Naive thymus-derived CD8-positive, alpha-beta T cell (primary cell): ENCODE measurements at regions not wholly inside any gene's neighbourhood (a gene's known extent, or its start where the extent isn't known, plus 50 kb on each side); places are given as distances from the start of the nearest gene placed in this dataset.

ENCODE experiments used
- ATAC-seq, 2 donors: fragments of 150-1000 bp; cut with Tn5 transposase in 1 of 2; sonication (Bioruptor Pico), chemical (Tn5 transposase) in 1 of 2; 1 replicate in 1 of 2; 2 replicates in 1 of 2; pipeline ENCODE4 v1.10.0; 2021; ENCODE audit warnings: mild to moderate bottlenecking in 2 of 2, moderate library complexity in 2 of 2
- POLR2A ChIA-PET: fragments of 350-600 bp; sonication (Branson Sonifier 250); formaldehyde crosslinking; loops from one replicate; lab custom pipeline; 2021; ENCODE audit warnings: antibody characterized with exemption; lab: Charles Lee
- DNase-seq, 10 donors: peaks; one replicate each; pipeline versions ENCODE4 v3.0.0 to v3.0.0-alpha.2; 2020 to 2022
- H3K27ac Mint-ChIP-seq, 10 donors: one replicate each; pipeline ENCODE4 v1.8.0; 2020 to 2022; ENCODE audit warnings: mild to moderate bottlenecking in 10 of 10, mixed read lengths in 10 of 10, moderate library complexity in 4 of 10, inconsistent platforms in 1 of 10
- H3K27me3 Mint-ChIP-seq, 5 donors: one replicate each; pipeline ENCODE4 v1.8.0; 2021 to 2022; ENCODE audit warnings: mixed read lengths in 5 of 5
- H3K36me3 Mint-ChIP-seq, 3 donors: one replicate each; pipeline ENCODE4 v1.8.0; 2020 to 2022; ENCODE audit warnings: mixed read lengths in 3 of 3, mild to moderate bottlenecking in 2 of 3, inconsistent platforms in 1 of 3
- H3K4me1 Mint-ChIP-seq, 4 donors: one replicate each; pipeline ENCODE4 v1.8.0; 2021 to 2022; ENCODE audit warnings: mixed read lengths in 4 of 4
- H3K4me3 Mint-ChIP-seq, 10 donors: one replicate each; pipeline ENCODE4 v1.8.0; 2020 to 2022; ENCODE audit warnings: mild to moderate bottlenecking in 10 of 10, mixed read lengths in 10 of 10, moderate library complexity in 6 of 10, inconsistent platforms in 1 of 10
- H3K9me3 Mint-ChIP-seq, 9 donors: one replicate each; pipeline ENCODE4 v1.8.0; 2020 to 2022; ENCODE audit warnings: mixed read lengths in 9 of 9, mild to moderate bottlenecking in 3 of 9, inconsistent platforms in 1 of 9, moderate library complexity in 1 of 9

DNA sequence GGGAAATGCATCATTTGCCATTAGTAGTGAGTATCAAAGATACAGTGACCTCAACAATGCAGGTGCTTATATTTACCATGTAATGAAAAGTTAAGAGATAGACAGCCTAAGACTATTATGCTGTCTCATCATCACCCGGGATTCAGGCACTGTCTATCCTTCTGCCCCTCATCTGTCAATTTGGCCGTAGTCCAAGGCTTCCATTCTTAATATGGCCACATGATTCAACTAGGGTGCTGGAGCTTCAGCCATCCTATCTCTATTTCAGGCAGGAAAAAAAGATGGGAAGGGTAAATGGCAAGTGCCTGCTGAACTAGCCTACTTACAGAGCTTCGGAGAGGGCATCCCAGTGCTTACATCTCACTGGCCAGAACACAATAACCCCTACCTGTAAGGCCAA is 196.7 kb upstream of the LNX1 start:
- Mint-ChIP-seq H3K4me3 (no peak overlapping the region), H3K27me3 (peaks cover 8 to 25% (median 14%) of the 10 kb centered on the region in 5 donors), H3K9me3 (peaks cover 0 to 4% (median 0%) of the 10 kb centered on the region in 9 donors), H3K4me1 (no peaks in the 10 kb centered on the region), H3K36me3 (no peaks in the 10 kb centered on the region), H3K27ac (no peak overlapping the region)
- DNase-seq (no peak), ATAC-seq (no peak)
- POLR2A ChIA-PET: no interaction called here

DNA sequence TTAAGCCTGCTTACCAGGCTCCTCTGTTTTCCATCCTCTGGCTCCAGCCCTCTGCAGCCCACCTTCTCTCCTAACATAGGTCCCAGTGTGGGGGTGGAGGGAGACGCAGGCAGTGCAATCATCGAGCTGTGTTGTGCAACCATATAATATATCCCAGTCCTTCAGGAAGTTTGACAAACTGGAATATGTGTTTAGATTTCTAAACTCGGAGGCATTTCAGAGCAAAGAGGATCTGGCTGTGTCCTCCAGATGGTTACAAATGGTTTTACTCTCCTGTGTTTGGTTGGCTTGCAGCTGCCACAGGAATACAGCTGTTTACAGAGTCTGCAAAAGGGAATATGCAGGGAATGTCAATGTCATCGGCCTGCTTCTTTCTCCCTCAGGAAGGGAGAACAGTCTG is 195.3 kb upstream of the LNX1 start:
- Mint-ChIP-seq H3K27ac (no peak overlapping the region), H3K9me3 (peaks cover 0 to 2% (median 0%) of the 10 kb centered on the region in 9 donors), H3K36me3 (no peaks in the 10 kb centered on the region), H3K4me1 (no peaks in the 10 kb centered on the region), H3K4me3 (no peak overlapping the region), H3K27me3 (peaks cover 4 to 24% (median 9%) of the 10 kb centered on the region in 5 donors)
- POLR2A ChIA-PET: no interaction called here
- ATAC-seq (no peak), DNase-seq (no peak)

DNA sequence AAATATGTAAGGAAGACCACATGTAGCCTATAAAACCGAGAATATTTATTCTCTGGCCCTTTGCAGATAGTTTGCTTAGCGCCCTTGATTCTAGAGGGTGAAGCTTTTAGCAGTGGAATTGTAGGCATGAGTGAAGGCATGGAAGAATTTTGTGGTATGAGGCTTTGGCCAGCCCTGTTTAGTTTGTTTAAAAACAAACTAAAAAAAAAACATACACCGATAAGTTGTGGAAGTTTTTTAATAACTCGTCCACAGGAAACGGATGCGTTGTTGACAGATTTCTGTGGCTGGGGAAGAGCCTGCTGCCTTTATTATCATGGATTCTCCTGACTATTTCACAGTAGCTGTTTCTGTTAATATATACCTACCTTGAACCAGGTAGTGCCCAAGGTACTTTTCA is 194.7 kb upstream of the LNX1 start:
- H3K4me3 Mint-ChIP-seq: no peak overlapping the region
- H3K36me3 Mint-ChIP-seq: no peaks in the 10 kb centered on the region
- no peak overlapping the region for H3K27ac Mint-ChIP-seq
- POLR2A ChIA-PET: no interaction called here
- DNase-seq (no peak), ATAC-seq (no peak)
- H3K4me1 Mint-ChIP-seq: no peaks in the 10 kb centered on the region
- H3K9me3 Mint-ChIP-seq: peaks cover 0 to 2% (median 0%) of the 10 kb centered on the region in 9 donors
- peaks cover 4 to 21% (median 8%) of the 10 kb centered on the region in 5 donors for H3K27me3 Mint-ChIP-seq

DNA sequence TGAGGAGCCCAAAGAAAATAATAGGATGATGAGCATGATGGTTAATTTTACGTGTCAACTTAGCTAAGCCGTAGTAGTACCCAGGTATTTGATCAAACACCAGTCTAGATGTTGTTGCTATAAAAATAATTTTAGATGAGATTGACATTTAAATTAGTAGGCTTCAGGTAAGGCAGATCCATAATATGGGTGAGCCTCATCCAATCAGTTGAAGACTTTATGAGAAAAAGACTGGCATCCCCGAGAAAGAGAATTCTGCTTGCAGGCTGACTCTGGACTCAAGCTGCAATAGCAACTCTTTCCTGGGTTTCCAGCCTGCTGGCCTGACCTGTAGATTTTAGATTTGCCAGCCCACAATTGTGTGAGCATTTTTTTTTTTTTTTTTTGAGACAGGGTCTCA is 192.8 kb upstream of the LNX1 start:
- Mint-ChIP-seq H3K4me1 (no peaks in the 10 kb centered on the region), H3K36me3 (no peaks in the 10 kb centered on the region), H3K27ac (no peak overlapping the region), H3K4me3 (no peak overlapping the region), H3K27me3 (peaks cover 2 to 12% (median 5%) of the 10 kb centered on the region in 5 donors), H3K9me3 (peaks cover 0 to 2% (median 0%) of the 10 kb centered on the region in 9 donors)
- no peak for DNase-seq
- no peak for ATAC-seq
- POLR2A ChIA-PET: no interaction called here

DNA sequence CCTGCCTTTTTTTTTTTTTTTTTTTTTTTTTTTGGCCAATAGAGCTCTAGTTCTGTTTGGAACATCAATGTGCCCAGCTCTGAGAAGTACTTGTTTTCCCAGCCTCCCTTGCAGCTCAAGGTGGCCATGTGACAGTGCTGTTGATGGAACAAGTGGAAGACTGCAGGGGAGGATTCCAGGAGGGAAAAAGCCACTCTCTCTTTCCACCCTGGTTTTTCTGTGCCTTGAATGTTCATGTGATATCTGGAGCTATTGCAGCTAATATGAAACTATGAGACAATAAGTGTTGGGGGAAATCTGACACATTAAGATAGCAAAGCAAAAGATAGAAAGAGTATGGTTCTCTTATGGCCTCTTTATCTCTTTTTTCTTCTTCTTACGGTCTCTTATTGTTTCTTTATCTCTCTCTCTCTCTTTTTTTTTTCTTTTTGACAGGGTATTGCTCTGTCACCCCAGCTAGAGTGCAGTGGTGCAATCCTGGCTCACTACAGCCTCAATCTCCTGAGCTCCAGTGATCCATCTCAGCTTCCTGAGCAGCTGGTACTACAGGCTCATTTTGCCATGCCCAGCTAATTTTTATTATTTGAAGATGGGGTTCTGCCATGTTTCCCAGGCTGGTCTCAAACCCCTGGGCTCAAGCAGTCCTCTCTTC is 192.0 kb upstream of the LNX1 start:
- ATAC-seq: no peak
- Mint-ChIP-seq H3K4me1 (no peaks in the 10 kb centered on the region), H3K36me3 (no peaks in the 10 kb centered on the region), H3K27me3 (peaks cover 0 to 10% (median 2%) of the 10 kb centered on the region in 5 donors), H3K4me3 (peak overlapping the region in 1 of 10 donors; percentile 1), H3K9me3 (peaks cover 0 to 2% (median 0%) of the 10 kb centered on the region in 9 donors), H3K27ac (no peak overlapping the region)
- POLR2A ChIA-PET: no interaction called here
- no peak for DNase-seq

DNA sequence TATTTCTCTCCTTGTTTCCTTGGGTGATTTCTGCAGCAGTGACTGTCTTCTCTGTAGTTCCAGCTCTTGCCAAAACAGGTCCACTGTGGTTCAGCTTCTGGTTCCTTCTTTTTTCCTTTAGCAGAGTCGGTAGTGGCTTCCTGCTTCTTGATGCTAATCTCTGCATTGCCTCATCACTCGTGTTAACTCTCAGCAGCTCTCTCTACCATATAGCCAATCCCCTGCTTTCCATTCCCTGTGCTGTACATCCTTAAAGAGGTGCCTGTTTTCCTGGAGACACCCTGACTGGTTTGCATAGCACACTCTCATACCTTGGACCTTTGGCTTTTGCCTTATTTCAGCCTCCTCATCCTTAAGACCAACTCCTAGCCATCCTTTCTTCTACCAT is 191.2 kb upstream of the LNX1 start:
- no peak for ATAC-seq
- Mint-ChIP-seq H3K27ac (no peak overlapping the region), H3K27me3 (peaks cover 0 to 10% (median 2%) of the 10 kb centered on the region in 5 donors), H3K36me3 (no peaks in the 10 kb centered on the region), H3K4me3 (no peak overlapping the region), H3K4me1 (no peaks in the 10 kb centered on the region), H3K9me3 (peaks cover 0 to 2% (median 0%) of the 10 kb centered on the region in 9 donors)
- no peak for DNase-seq
- POLR2A ChIA-PET: no interaction called here

DNA sequence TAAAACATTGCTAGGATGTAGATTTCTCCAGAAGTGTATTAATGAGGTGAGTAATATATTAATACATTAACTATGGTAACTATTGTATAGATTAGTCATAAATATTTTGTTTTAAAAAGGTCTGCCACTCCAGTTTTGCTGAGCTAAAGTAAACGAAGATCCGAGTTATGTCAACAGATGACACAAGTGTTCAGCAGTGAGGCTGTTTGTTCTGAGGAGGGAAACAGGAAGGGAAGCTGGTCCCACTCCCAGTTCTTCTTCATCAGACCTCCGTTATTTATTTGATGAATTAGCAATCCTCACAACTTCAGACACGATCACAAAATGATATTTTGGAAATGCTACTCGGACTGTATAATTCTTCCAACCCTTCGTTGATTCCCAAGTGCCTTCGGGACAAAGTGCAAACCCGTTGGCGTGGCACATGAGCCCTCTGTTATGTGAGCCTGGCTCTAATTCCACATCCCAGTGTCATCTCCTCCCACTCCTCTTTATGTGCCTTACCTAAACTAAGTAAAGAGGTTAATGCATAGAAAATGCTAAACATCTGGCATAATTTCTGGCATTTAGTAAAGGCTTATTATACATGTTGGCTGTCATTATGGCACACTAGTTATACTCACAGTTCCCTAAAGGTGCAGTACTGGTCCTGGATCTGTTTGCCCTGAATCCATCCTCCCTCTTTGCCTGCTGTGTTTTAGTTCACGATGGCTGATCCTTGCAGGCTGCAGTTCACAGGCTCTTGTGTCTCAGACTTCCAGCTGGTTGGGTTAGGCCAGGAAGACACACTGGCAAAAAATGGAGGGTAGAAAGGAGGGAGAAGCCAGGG is 190.6 kb upstream of the LNX1 start:
- no peaks in the 10 kb centered on the region for H3K36me3 Mint-ChIP-seq
- H3K4me1 Mint-ChIP-seq: no peaks in the 10 kb centered on the region
- no peak overlapping the region for H3K27ac Mint-ChIP-seq
- DNase-seq (no peak), ATAC-seq (no peak)
- peaks cover 0 to 2% (median 0%) of the 10 kb centered on the region in 9 donors for H3K9me3 Mint-ChIP-seq
- H3K27me3 Mint-ChIP-seq: peaks cover 0 to 10% (median 2%) of the 10 kb centered on the region in 5 donors
- POLR2A ChIA-PET: no interaction called here
- H3K4me3 Mint-ChIP-seq: no peak overlapping the region

DNA sequence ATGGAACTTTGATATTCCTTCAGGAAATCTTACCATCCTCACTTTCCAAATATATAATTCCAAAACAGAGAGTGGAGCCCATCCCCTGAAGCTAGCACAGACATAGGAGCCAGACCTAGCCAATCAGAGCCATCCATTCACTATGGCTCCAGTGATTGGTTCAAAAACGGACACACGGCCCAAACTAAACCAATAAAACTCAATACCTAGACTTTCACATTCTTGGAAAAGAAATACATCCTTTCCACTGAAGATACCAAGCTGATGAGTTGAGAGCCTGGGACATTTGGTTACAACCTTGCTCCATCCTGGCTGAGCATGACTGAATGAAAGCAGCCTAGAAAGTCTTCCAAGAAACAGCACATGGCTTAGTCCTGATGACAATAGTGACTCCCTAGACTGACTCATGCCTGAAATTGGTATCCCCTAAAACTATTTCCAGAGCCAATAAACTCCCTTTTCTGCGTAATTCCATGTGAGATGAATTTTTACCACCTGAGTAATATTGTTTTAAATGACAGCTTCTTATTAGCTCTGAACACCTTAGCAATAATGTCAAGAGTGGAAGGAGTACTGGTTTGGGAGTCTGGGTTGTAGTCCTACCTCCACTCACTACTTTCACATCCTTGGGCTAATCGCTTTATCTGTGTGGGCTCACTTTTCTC is 189.6 kb upstream of the LNX1 start:
- ATAC-seq: no peak
- no peak overlapping the region for H3K27ac Mint-ChIP-seq

DNA sequence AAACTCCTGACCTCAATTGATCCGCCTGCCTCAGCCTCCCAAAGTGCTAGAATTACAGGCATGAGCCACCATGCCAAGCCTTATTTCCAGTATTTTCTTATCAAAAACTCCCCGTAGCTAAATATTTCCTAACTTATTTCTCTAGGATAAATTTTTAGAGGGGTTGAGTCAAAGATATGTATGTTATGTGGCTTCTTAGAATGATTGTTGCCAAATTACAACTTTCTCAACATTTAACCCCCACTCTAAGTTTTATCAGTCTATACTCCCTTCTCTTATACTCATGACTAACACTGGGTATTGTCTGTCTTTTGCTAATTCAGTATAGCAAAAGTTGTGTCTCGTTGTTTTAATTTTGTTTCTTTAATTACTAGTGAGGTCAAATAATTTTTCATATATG is 187.7 kb upstream of the LNX1 start:
- Mint-ChIP-seq H3K4me3 (no peak overlapping the region), H3K27me3 (peaks cover 0 to 6% (median 2%) of the 10 kb centered on the region in 5 donors), H3K9me3 (no peaks in the 10 kb centered on the region), H3K27ac (no peak overlapping the region), H3K36me3 (no peaks in the 10 kb centered on the region), H3K4me1 (no peaks in the 10 kb centered on the region)
- no peak for ATAC-seq
- POLR2A ChIA-PET: no interaction called here
- no peak for DNase-seq

More for the DNA sequence above, 189.6 kb upstream of the LNX1 start:
- POLR2A ChIA-PET: no interaction called here
- Mint-ChIP-seq H3K4me1 (no peaks in the 10 kb centered on the region), H3K27me3 (peaks cover 0 to 10% (median 2%) of the 10 kb centered on the region in 5 donors), H3K36me3 (no peaks in the 10 kb centered on the region), H3K9me3 (peaks cover 0 to 2% (median 0%) of the 10 kb centered on the region in 9 donors), H3K4me3 (no peak overlapping the region)
- DNase-seq: no peak

DNA sequence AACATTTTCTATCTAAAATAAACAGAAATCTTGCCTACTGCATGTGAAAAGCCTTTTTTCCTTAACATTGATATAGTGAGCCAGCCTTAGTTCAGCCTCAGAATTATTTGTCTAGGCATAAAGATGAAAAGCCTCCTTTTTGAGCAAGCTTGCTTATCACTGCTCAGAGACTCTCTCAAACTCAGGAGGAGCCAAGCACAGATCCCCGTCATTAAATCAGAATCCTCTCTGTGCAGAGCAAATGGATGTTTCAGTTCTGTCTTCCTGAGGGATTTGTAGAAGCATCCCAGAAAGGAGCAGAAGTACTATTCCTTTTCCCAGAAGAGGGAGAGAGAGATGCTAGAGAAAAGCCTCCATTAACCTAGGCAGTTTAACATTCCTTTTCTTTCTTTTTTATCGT is 186.9 kb upstream of the LNX1 start:
- H3K4me3 Mint-ChIP-seq: no peak overlapping the region
- no peak overlapping the region for H3K27ac Mint-ChIP-seq
- peaks cover 0 to 6% (median 2%) of the 10 kb centered on the region in 5 donors for H3K27me3 Mint-ChIP-seq
- ATAC-seq: no peak
- POLR2A ChIA-PET: no interaction called here
- no peaks in the 10 kb centered on the region for H3K4me1 Mint-ChIP-seq
- DNase-seq: no peak
- H3K36me3 Mint-ChIP-seq: no peaks in the 10 kb centered on the region
- H3K9me3 Mint-ChIP-seq: no peaks in the 10 kb centered on the region

DNA sequence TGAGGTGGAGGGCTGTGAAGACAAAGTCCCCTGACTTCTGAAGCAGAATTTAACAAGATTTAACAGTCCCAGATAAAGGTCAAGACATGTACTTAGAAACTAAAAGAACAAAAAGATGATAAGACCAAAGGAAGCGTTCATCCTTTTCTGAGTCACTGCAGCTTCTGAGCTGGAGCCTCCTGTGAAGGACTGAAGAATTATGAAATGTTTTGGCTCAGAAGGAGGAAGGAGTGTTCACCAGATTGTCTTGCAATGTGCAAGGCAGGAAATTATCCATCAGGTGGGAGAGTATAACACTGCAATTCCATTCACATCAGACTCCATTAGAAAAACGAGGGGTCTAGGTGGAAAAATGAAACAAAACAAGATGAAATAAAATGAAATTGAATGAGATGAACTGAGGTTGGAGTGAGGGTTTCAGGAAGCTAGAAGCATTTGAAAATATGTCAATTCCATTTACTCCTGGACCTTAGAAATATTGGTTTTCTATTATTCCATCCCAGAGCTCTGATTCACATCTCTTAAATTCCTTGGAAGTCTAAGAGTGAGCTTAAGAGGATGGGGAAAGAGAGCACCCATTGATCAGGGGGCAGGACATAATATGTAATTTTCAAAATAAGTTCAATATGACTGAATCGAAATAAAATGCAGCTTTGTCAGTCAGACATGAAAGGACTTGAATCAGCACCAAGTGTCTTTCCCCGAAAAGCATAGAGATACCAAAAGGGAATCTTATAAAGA is 186.1 kb upstream of the LNX1 start:
- ATAC-seq: no peak
- no peak overlapping the region for H3K4me3 Mint-ChIP-seq
- DNase-seq: no peak
- H3K27ac Mint-ChIP-seq: no peak overlapping the region
- H3K4me1 Mint-ChIP-seq: no peaks in the 10 kb centered on the region
- POLR2A ChIA-PET: no interaction called here
- no peaks in the 10 kb centered on the region for H3K36me3 Mint-ChIP-seq
- peaks cover 0 to 2% (median 1%) of the 10 kb centered on the region in 5 donors for H3K27me3 Mint-ChIP-seq
- no peaks in the 10 kb centered on the region for H3K9me3 Mint-ChIP-seq

DNA sequence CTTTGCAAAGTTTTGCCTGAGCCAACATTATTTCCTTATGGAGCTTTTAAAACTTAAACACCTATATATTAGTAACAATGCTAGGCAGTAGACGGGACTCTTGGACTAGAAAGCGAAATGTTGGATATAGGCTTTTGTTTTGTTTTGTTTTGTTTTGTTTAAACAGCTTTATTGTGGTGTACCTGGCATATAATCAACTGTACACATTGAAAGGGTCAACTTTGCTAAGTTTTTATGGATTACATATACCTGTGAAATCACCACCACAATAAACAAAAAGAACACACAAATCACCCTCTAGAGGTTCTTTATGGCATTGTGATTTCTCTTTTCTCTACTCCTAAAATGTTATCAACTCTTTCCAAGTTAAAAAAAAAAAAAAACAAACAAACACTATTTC is 184.9 kb upstream of the LNX1 start:
- DNase-seq (no peak), ATAC-seq (no peak)
- no peaks in the 10 kb centered on the region for H3K4me1 Mint-ChIP-seq
- no peak overlapping the region for H3K27ac Mint-ChIP-seq
- POLR2A ChIA-PET: no interaction called here
- H3K9me3 Mint-ChIP-seq: no peaks in the 10 kb centered on the region
- no peak overlapping the region for H3K4me3 Mint-ChIP-seq
- no peaks in the 10 kb centered on the region for H3K36me3 Mint-ChIP-seq
- peaks cover 0 to 2% (median 0%) of the 10 kb centered on the region in 5 donors for H3K27me3 Mint-ChIP-seq
